Nephron (organoid): ENCODE measurements at regions not wholly inside any gene's neighbourhood (a gene's known extent, or its start where the extent isn't known, plus 50 kb on each side); places are given as distances from the start of the nearest gene placed in this dataset.

Source experiments
- H3K27ac Mint-ChIP-seq, 3 experiments: 2 replicates each; pipeline ENCODE4 v1.8.0; 2020; ENCODE audit warnings: mixed read lengths in 3 of 3, mild to moderate bottlenecking in 2 of 3, moderate library complexity in 1 of 3
- H3K27me3 Mint-ChIP-seq: 2 replicates; pipeline ENCODE4 v1.8.0; 2021; ENCODE audit warnings: low read depth, mild to moderate bottlenecking, moderate library complexity, mixed read lengths
- H3K36me3 Mint-ChIP-seq: 2 replicates; pipeline ENCODE4 v1.8.0; 2020; ENCODE audit warnings: low read depth, mixed read lengths
- H3K4me1 Mint-ChIP-seq: 2 replicates; pipeline ENCODE4 v1.8.0; 2020; ENCODE audit warnings: mixed read lengths
- H3K4me3 Mint-ChIP-seq, 3 experiments: 2 replicates each; pipeline ENCODE4 v1.8.0; 2020; ENCODE audit warnings: mild to moderate bottlenecking in 3 of 3, mixed read lengths in 3 of 3, moderate library complexity in 2 of 3
- H3K9me3 Mint-ChIP-seq: 2 replicates; pipeline ENCODE4 v1.8.0; 2020; ENCODE audit warnings: mixed read lengths
- CTCF ChIP-seq, 3 experiments: fragments of 200-600 bp; sonication (generic); IDR thresholded peaks; one replicate each; pipeline ENCODE4 v1.5.0; 2021; ENCODE audit warnings: antibody characterized with exemption in 3 of 3; ENCODE audit not compliant: unreplicated experiment in 3 of 3

- H3K27ac Mint-ChIP-seq: no peak overlapping the region
- H3K4me1 Mint-ChIP-seq: no peaks in the 10 kb centered on the region
- H3K4me3 Mint-ChIP-seq: no peak overlapping the region
- H3K9me3 Mint-ChIP-seq: no peaks in the 10 kb centered on the region
- no peak for TF ChIP-seq CTCF (IDR thresholded peaks at IDR 0.05; ENCODE audit: unreplicated experiment in 3 of 3)
- H3K36me3 Mint-ChIP-seq: no peaks in the 10 kb centered on the region
- peaks cover 73% of the 10 kb centered on the region for H3K27me3 Mint-ChIP-seq
Observed at GRCh38 chr17:36705283-36705795, 104.0 kb downstream of the MRM1 start.

GRCh38 chr17:36705874-36706731 lies 104.7 kb downstream of the MRM1 start:
- peak; percentile 57 to 74 (median 68) for TF ChIP-seq CTCF (IDR thresholded peaks at IDR 0.05; ENCODE audit: unreplicated experiment in 3 of 3)
- no peaks in the 10 kb centered on the region for H3K36me3 Mint-ChIP-seq
- no peak overlapping the region for H3K27ac Mint-ChIP-seq
- H3K4me3 Mint-ChIP-seq: no peak overlapping the region
- no peaks in the 10 kb centered on the region for H3K4me1 Mint-ChIP-seq
- peaks cover 67% of the 10 kb centered on the region for H3K27me3 Mint-ChIP-seq
- H3K9me3 Mint-ChIP-seq: no peaks in the 10 kb centered on the region

DNA sequence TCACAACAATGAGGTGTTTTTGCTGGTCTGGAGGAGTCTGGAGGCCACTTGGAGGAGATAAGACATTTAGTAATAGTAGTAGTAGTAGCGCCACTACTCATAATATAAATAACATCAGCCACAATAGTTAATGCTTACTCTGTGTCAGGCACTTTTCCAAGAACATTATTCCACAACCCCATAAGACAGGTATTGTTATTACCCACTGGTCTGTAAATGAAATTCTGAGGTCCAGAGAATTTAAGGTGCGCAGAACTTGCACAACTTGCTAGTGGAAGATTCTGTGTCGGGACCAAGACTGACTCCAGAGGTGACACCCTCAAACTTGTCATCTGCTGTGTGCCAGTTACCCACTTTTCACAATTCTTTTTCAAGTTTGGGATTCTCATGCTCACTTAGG lies 106.5 kb downstream of the MRM1 start:
- Mint-ChIP-seq H3K27me3 (peaks cover 54% of the 10 kb centered on the region), H3K4me3 (no peak overlapping the region), H3K36me3 (no peaks in the 10 kb centered on the region), H3K4me1 (no peaks in the 10 kb centered on the region), H3K9me3 (no peaks in the 10 kb centered on the region), H3K27ac (no peak overlapping the region)
- no peak for TF ChIP-seq CTCF (IDR thresholded peaks at IDR 0.05; ENCODE audit: unreplicated experiment in 3 of 3)

- Mint-ChIP-seq H3K27me3 (peaks cover 4% of the 10 kb centered on the region), H3K9me3 (no peaks in the 10 kb centered on the region), H3K4me1 (no peaks in the 10 kb centered on the region), H3K4me3 (no peak overlapping the region), H3K27ac (no peak overlapping the region), H3K36me3 (no peaks in the 10 kb centered on the region)
- TF ChIP-seq CTCF (IDR thresholded peaks at IDR 0.05; ENCODE audit: unreplicated experiment in 3 of 3): no peak
Observed at GRCh38 chr17:36714789-36715188, 113.4 kb downstream of the MRM1 start.

DNA sequence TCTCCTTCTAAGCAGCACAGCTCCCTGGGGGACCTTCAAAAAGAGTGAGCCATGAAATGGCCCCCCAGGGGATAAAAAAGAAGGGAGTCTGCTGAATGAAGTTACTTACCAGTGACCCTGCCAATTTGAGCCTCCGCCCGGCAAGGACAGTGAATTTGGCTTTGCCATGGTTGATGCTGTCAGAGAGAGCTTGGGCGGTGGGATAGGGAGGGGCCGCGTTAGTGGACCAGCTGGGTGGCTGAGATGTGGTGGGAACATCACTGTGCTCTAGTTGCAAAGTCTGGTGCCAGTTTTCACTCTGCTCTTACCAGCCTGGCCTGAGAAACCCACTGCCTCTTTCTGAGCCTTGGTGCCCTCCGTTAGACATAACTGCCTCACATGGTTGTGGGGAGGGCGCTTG lies 114.6 kb downstream of the MRM1 start:
- no peaks in the 10 kb centered on the region for H3K36me3 Mint-ChIP-seq
- H3K4me3 Mint-ChIP-seq: no peak overlapping the region
- peaks cover 4% of the 10 kb centered on the region for H3K27me3 Mint-ChIP-seq
- no peak for TF ChIP-seq CTCF (IDR thresholded peaks at IDR 0.05; ENCODE audit: unreplicated experiment in 3 of 3)
- no peak overlapping the region for H3K27ac Mint-ChIP-seq
- H3K4me1 Mint-ChIP-seq: no peaks in the 10 kb centered on the region
- H3K9me3 Mint-ChIP-seq: no peaks in the 10 kb centered on the region

DNA sequence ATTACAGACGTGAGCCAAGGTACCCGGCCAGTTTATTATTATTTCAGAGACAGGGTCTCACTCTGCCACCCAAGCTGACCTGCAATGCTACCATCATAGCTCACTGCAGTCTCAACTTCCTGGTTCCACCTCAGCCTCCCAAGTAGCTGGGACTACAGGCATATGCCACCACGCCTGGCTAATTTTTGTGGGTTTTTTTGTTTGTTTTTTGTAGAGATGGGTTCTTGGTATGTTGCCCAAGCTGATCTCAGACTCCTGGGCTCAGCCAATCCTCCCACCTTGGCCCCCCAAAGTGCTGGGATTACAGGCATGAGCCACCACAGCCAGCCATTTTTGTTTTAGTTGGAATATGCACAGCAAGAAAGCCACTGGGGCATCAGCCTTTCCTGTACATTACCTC lies 115.7 kb downstream of the MRM1 start:
- Mint-ChIP-seq H3K4me3 (no peak overlapping the region), H3K9me3 (no peaks in the 10 kb centered on the region), H3K27me3 (peaks cover 4% of the 10 kb centered on the region), H3K36me3 (no peaks in the 10 kb centered on the region), H3K27ac (no peak overlapping the region), H3K4me1 (peaks cover 5% of the 10 kb centered on the region)
- TF ChIP-seq CTCF (IDR thresholded peaks at IDR 0.05; ENCODE audit: unreplicated experiment in 3 of 3): no peak
